ENCODE measurements at regions not wholly inside any gene's neighbourhood (a gene's known extent, or its start where the extent isn't known, plus 50 kb on each side); places are given as distances from the start of the nearest gene placed in this dataset.

DNA sequence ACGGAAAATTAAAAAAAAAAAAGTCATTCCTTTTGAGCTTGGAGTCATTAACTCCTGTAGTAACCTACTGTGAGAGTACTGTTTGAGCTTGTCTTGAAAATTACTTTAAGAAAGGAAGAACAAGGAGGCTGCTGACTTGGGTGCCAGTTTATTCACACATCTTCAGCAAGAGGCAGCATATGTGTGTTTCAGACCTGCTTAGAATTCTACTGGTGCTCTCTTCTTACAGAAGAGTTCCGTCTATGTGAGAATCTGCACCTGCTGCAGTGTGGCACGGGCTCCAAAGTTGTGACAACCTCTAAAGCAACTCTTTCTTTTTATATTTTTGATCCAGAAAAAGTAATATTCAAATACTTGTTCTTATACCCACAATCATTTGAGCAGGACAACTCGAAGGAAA is 117.4 kb upstream of the SOX4 start:
- H3K9me3 Mint-ChIP-seq (ENCODE audit: low read depth, unreplicated experiment) = peaks cover 2% of the 10 kb centered on the region
- H3K36me3 Mint-ChIP-seq (ENCODE audit: insufficient read depth, unreplicated experiment) = no peaks in the 10 kb centered on the region
- no peak for DNase-seq
- H3K27me3 Mint-ChIP-seq (ENCODE audit: unreplicated experiment) = no peaks in the 10 kb centered on the region
- no peak overlapping the region for H3K4me3 Mint-ChIP-seq (ENCODE audit: low read depth, unreplicated experiment)
- intact Hi-C loops (cut with micrococcal nuclease; ENCODE audit: unreplicated experiment) = no loop called here
- no peak for TF ChIP-seq CTCF (IDR thresholded peaks at IDR 0.05; ENCODE audit: unreplicated experiment)
- CTCF ChIA-PET = interaction anchor here (0.7 kb wide), 1 partner anchor 12 kb away, joined by 3 read pairs; no protein-coding TSS in a partner anchor
- peaks cover 7% of the 10 kb centered on the region for H3K4me1 Mint-ChIP-seq (ENCODE audit: low read depth, unreplicated experiment)
- no TSS peak for BruUV-seq (replicated peaks)
- no peak overlapping the region for H3K27ac Mint-ChIP-seq (ENCODE audit: unreplicated experiment)

- BruUV-seq (replicated peaks) = no TSS peak
Observed at GRCh38 chr6:21478411-21478810, 115.1 kb upstream of the SOX4 start.

GRCh38 chr6:21478883-21479539 is 114.5 kb upstream of the SOX4 start:
- no peaks in the 10 kb centered on the region for H3K9me3 Mint-ChIP-seq (ENCODE audit: low read depth, unreplicated experiment)
- DNase-seq = no peak
- no TSS peak for BruUV-seq (replicated peaks)
- H3K4me3 Mint-ChIP-seq (ENCODE audit: low read depth, unreplicated experiment) = peak overlapping the region; percentile 23
- CTCF ChIA-PET = interaction anchor here (1.2 kb wide), 1 partner anchor 109 kb away, joined by 3 read pairs; no protein-coding TSS in a partner anchor
- peaks cover 7% of the 10 kb centered on the region for H3K4me1 Mint-ChIP-seq (ENCODE audit: low read depth, unreplicated experiment)
- no peaks in the 10 kb centered on the region for H3K36me3 Mint-ChIP-seq (ENCODE audit: insufficient read depth, unreplicated experiment)
- H3K27ac Mint-ChIP-seq (ENCODE audit: unreplicated experiment) = no peak overlapping the region
- no peaks in the 10 kb centered on the region for H3K27me3 Mint-ChIP-seq (ENCODE audit: unreplicated experiment)
- intact Hi-C loops (cut with micrococcal nuclease; ENCODE audit: unreplicated experiment) = no loop called here
- TF ChIP-seq CTCF (IDR thresholded peaks at IDR 0.05; ENCODE audit: unreplicated experiment) = no peak

More at GRCh38 chr6:21478411-21478810, 115.1 kb upstream of the SOX4 start:
- Mint-ChIP-seq H3K9me3 (ENCODE audit: low read depth, unreplicated experiment) (no peaks in the 10 kb centered on the region), H3K4me3 (ENCODE audit: low read depth, unreplicated experiment) (no peak overlapping the region), H3K27ac (ENCODE audit: unreplicated experiment) (no peak overlapping the region), H3K27me3 (ENCODE audit: unreplicated experiment) (no peaks in the 10 kb centered on the region), H3K36me3 (ENCODE audit: insufficient read depth, unreplicated experiment) (no peaks in the 10 kb centered on the region), H3K4me1 (ENCODE audit: low read depth, unreplicated experiment) (peaks cover 7% of the 10 kb centered on the region)
- TF ChIP-seq CTCF (IDR thresholded peaks at IDR 0.05; ENCODE audit: unreplicated experiment) = no peak
- DNase-seq = no peak
- CTCF ChIA-PET = no interaction called here
- intact Hi-C loops (cut with micrococcal nuclease; ENCODE audit: unreplicated experiment) = no loop called here

GRCh38 chr6:21486115-21486514 is 107.4 kb upstream of the SOX4 start:
- H3K36me3 Mint-ChIP-seq (ENCODE audit: insufficient read depth, unreplicated experiment) = no peaks in the 10 kb centered on the region
- no peaks in the 10 kb centered on the region for H3K9me3 Mint-ChIP-seq (ENCODE audit: low read depth, unreplicated experiment)
- intact Hi-C loops (cut with micrococcal nuclease; ENCODE audit: unreplicated experiment) = no loop called here
- H3K27me3 Mint-ChIP-seq (ENCODE audit: unreplicated experiment) = no peaks in the 10 kb centered on the region
- no peak for TF ChIP-seq CTCF (IDR thresholded peaks at IDR 0.05; ENCODE audit: unreplicated experiment)
- CTCF ChIA-PET = no interaction called here
- no peak overlapping the region for H3K27ac Mint-ChIP-seq (ENCODE audit: unreplicated experiment)
- H3K4me1 Mint-ChIP-seq (ENCODE audit: low read depth, unreplicated experiment) = no peaks in the 10 kb centered on the region
- H3K4me3 Mint-ChIP-seq (ENCODE audit: low read depth, unreplicated experiment) = no peak overlapping the region
- BruUV-seq (replicated peaks) = no TSS peak
- no peak for DNase-seq
